Mesenchymal stem cell (in vitro differentiated cells and primary cell): ENCODE measurements at regions not wholly inside any gene's neighbourhood (a gene's known extent, or its start where the extent isn't known, plus 50 kb on each side); places are given as distances from the start of the nearest gene placed in this dataset.
"Not testable (repeated sequence)": the region's sequence is repeated elsewhere in the genome, so short reads cannot be mapped to it uniquely, and the experiment has no call there.

Experiments
- DNase-seq: peaks from one replicate; pipeline ENCODE4 v3.0.0-alpha.2; 2013
- H2AFZ ChIP-seq: one replicate; pipeline ENCODE4 v1.6.1; 2013; ENCODE audit warnings: low read depth, mild to moderate bottlenecking, control low read depth, inconsistent platforms, low read length, moderate library complexity
- H2AK5ac ChIP-seq: 2 replicates; pipeline ENCODE4 v1.6.1; 2013; ENCODE audit warnings: low read length, moderate library complexity, mild to moderate bottlenecking, inconsistent platforms; ENCODE audit not compliant: severe bottlenecking
- H2BK120ac ChIP-seq: one replicate; pipeline ENCODE4 v1.6.1; 2013; ENCODE audit warnings: low read depth, mild to moderate bottlenecking, inconsistent platforms, low read length, moderate library complexity
- H2BK12ac ChIP-seq, 2 experiments: one replicate each; pipeline ENCODE4 v1.6.1; 2013; ENCODE audit warnings: inconsistent platforms in 2 of 2, low read length in 2 of 2, mild to moderate bottlenecking in 2 of 2, moderate library complexity in 2 of 2, control low read depth in 1 of 2
- H2BK15ac ChIP-seq: one replicate; pipeline ENCODE4 v1.6.1; 2013; ENCODE audit warnings: mild to moderate bottlenecking, low read depth, inconsistent platforms; ENCODE audit not compliant: poor library complexity, severe bottlenecking
- H2BK5ac ChIP-seq: 2 replicates; pipeline ENCODE4 v1.6.1; 2013; ENCODE audit warnings: low read depth, mild to moderate bottlenecking, low read length, control low read depth, inconsistent platforms; ENCODE audit not compliant: poor library complexity, severe bottlenecking
- H3K14ac ChIP-seq, 2 experiments: one replicate each; pipeline ENCODE4 v1.6.1; 2013; ENCODE audit warnings: inconsistent platforms in 2 of 2, low read length in 2 of 2, control low read depth in 1 of 2, mild to moderate bottlenecking in 1 of 2, moderate library complexity in 1 of 2
- H3K18ac ChIP-seq, 2 experiments: one replicate each; pipeline ENCODE4 v1.6.1; 2013; ENCODE audit warnings: inconsistent platforms in 2 of 2, low read length in 2 of 2, control low read depth in 1 of 2, low read depth in 1 of 2, mild to moderate bottlenecking in 1 of 2
- H3K23ac ChIP-seq, 2 experiments: one replicate each; pipeline ENCODE4 v1.6.1; 2013; ENCODE audit warnings: inconsistent platforms in 2 of 2, low read length in 2 of 2, mild to moderate bottlenecking in 2 of 2, moderate library complexity in 2 of 2, control low read depth in 1 of 2
- H3K27ac ChIP-seq: 2 replicates; pipeline ENCODE4 v1.5.1; 2013; ENCODE audit warnings: mild to moderate bottlenecking, moderate library complexity, low read length, control low read depth, inconsistent platforms; ENCODE audit not compliant: poor library complexity, severe bottlenecking
- H3K27me3 ChIP-seq, 2 experiments: 2 replicates each; pipeline versions ENCODE4 v1.6.1 to v1.7.0; 2013; ENCODE audit warnings: low read length in 2 of 2, mild to moderate bottlenecking in 2 of 2, moderate library complexity in 2 of 2, control low read depth in 1 of 2, inconsistent platforms in 1 of 2; ENCODE audit not compliant: control insufficient read depth in 1 of 2, insufficient read depth in 1 of 2
- H3K36me3 ChIP-seq, 2 experiments: 2 replicates each; pipeline versions ENCODE4 v1.6.1 to v1.7.0; 2013; ENCODE audit warnings: low read length in 2 of 2, control low read depth in 1 of 2, inconsistent platforms in 1 of 2, low read depth in 1 of 2, mild to moderate bottlenecking in 1 of 2; ENCODE audit not compliant: insufficient read depth in 2 of 2, control insufficient read depth in 1 of 2
- H3K4ac ChIP-seq, 2 experiments: one replicate each; pipeline ENCODE4 v1.6.1; 2013; ENCODE audit warnings: inconsistent platforms in 2 of 2, low read length in 2 of 2, mild to moderate bottlenecking in 2 of 2, moderate library complexity in 2 of 2, control low read depth in 1 of 2, low read depth in 1 of 2
- H3K4me1 ChIP-seq: 2 replicates; pipeline ENCODE4 v1.6.1; 2013; ENCODE audit warnings: low read depth, low read length, control low read depth; ENCODE audit not compliant: control insufficient read depth, insufficient read depth
- H3K4me2 ChIP-seq: 2 replicates; pipeline ENCODE4 v1.6.1; 2013; ENCODE audit warnings: low read length, mild to moderate bottlenecking, inconsistent platforms; ENCODE audit not compliant: poor library complexity, severe bottlenecking
- H3K4me3 ChIP-seq, 2 experiments: 2 replicates each; pipeline versions ENCODE4 v1.5.1 to v1.7.0; 2013; ENCODE audit warnings: low read length in 2 of 2, mild to moderate bottlenecking in 2 of 2, control low read depth in 1 of 2, low read depth in 1 of 2; ENCODE audit not compliant: insufficient read depth in 1 of 2
- H3K79me1 ChIP-seq: replicated peaks from 2 replicates; pipeline ENCODE4 v1.6.1; 2013; ENCODE audit warnings: mild to moderate bottlenecking, control low read depth, low read length, inconsistent platforms; ENCODE audit not compliant: poor library complexity, severe bottlenecking
- H3K9ac ChIP-seq: 2 replicates; pipeline ENCODE4 v1.7.0; 2013; ENCODE audit warnings: mild to moderate bottlenecking, low read length, moderate library complexity
- H3K9me3 ChIP-seq: 2 replicates; pipeline ENCODE4 v1.7.0; 2013; ENCODE audit warnings: mild to moderate bottlenecking, low read length; ENCODE audit not compliant: control insufficient read depth
- H4K8ac ChIP-seq: one replicate; pipeline ENCODE4 v1.6.1; 2013; ENCODE audit warnings: inconsistent platforms, mild to moderate bottlenecking, low read length, moderate library complexity
- H4K91ac ChIP-seq: one replicate; pipeline ENCODE4 v1.6.1; 2013; ENCODE audit warnings: mild to moderate bottlenecking, low read length, inconsistent platforms
- WGBS: methylation state at CpG from one replicate; pipeline ENCODE4 v1.1.7; 2013; ENCODE audit warnings: mixed read lengths; 5-methylcytosine and 5-hydroxymethylcytosine counted together

- no peak overlapping the region for H2AK5ac ChIP-seq
- H3K4me2 ChIP-seq = no peak overlapping the region
- no peak overlapping the region for H3K18ac ChIP-seq
- no peak overlapping the region for H4K8ac ChIP-seq
- H3K9me3 ChIP-seq = no peaks in the 10 kb centered on the region
- no peak overlapping the region for H2BK120ac ChIP-seq
- WGBS = 82% methylated on average over 5 of the region's 6 CpGs
- H3K4ac ChIP-seq = no peak overlapping the region
- H3K27ac ChIP-seq = no peak overlapping the region
- no peaks in the 10 kb centered on the region for H3K4me1 ChIP-seq
- no peak overlapping the region for H2BK15ac ChIP-seq
- no peak overlapping the region for H3K9ac ChIP-seq
- H3K23ac ChIP-seq = no peak overlapping the region
- no peak overlapping the region for H3K14ac ChIP-seq
- H2BK12ac ChIP-seq = no peak overlapping the region
- H3K4me3 ChIP-seq = no peak overlapping the region
- no peak overlapping the region for H2AFZ ChIP-seq
- no peak overlapping the region for H2BK5ac ChIP-seq
- no peak overlapping the region for H4K91ac ChIP-seq
- H3K36me3 ChIP-seq = no peaks in the 10 kb centered on the region
- DNase-seq = no peak
- H3K79me1 ChIP-seq = no peaks in the 10 kb centered on the region
- peaks cover 0 to 56% of the 10 kb centered on the region in 2 experiments for H3K27me3 ChIP-seq
These were observed 408.9 kb downstream of the MED13L start for GRCh38 chr12:115868624-115869023.

- H3K4me1 ChIP-seq = no peaks in the 10 kb centered on the region
- H3K27ac ChIP-seq = no peak overlapping the region
- H3K36me3 ChIP-seq = no peaks in the 10 kb centered on the region
- H3K79me1 ChIP-seq = no peaks in the 10 kb centered on the region
- DNase-seq = no peak
- H3K4me3 ChIP-seq = no peak overlapping the region
- no peak overlapping the region for H3K4ac ChIP-seq
- H2BK15ac ChIP-seq = no peak overlapping the region
- no peak overlapping the region for H2AK5ac ChIP-seq
- no peak overlapping the region for H4K91ac ChIP-seq
- no peak overlapping the region for H2BK12ac ChIP-seq
- no peak overlapping the region for H3K23ac ChIP-seq
- no peak overlapping the region for H3K18ac ChIP-seq
- no peak overlapping the region for H3K14ac ChIP-seq
- H3K9ac ChIP-seq = no peak overlapping the region
- H2BK5ac ChIP-seq = no peak overlapping the region
- no peak overlapping the region for H2AFZ ChIP-seq
- no peak overlapping the region for H2BK120ac ChIP-seq
- H4K8ac ChIP-seq = no peak overlapping the region
- no peaks in the 10 kb centered on the region for H3K9me3 ChIP-seq
- peaks cover 0 to 53% of the 10 kb centered on the region in 2 experiments for H3K27me3 ChIP-seq
- no peak overlapping the region for H3K4me2 ChIP-seq
- 92% methylated on average over 4 of the region's 4 CpGs for WGBS
These were observed 409.6 kb downstream of the MED13L start for GRCh38 chr12:115867854-115868253.

GRCh38 chr12:115866909-115867525 is 410.5 kb downstream of the MED13L start:
- Histone ChIP-seq H2BK12ac (no peak overlapping the region), H3K9me3 (no peaks in the 10 kb centered on the region), H3K9ac (no peak overlapping the region), H4K8ac (no peak overlapping the region), H3K4me1 (no peaks in the 10 kb centered on the region), H3K27me3 (peaks cover 0 to 45% of the 10 kb centered on the region in 2 experiments), H3K14ac (no peak overlapping the region), H3K27ac (no peak overlapping the region), H4K91ac (no peak overlapping the region), H3K79me1 (no peaks in the 10 kb centered on the region), H2AFZ (no peak overlapping the region), H3K4me2 (no peak overlapping the region), H2BK15ac (no peak overlapping the region), H2AK5ac (no peak overlapping the region), H3K18ac (no peak overlapping the region), H3K4me3 (no peak overlapping the region), H2BK5ac (no peak overlapping the region), H3K23ac (no peak overlapping the region), H3K36me3 (no peaks in the 10 kb centered on the region), H3K4ac (no peak overlapping the region), H2BK120ac (no peak overlapping the region)
- WGBS = 84% methylated on average over 6 of the region's 6 CpGs
- DNase-seq = no peak

- not testable (repeated sequence) for H2BK15ac ChIP-seq, H2BK120ac ChIP-seq, H3K9ac ChIP-seq, H2AK5ac ChIP-seq, H4K91ac ChIP-seq, H3K14ac ChIP-seq, H4K8ac ChIP-seq, H3K4me1 ChIP-seq, H2AFZ ChIP-seq, H3K79me1 ChIP-seq, H3K23ac ChIP-seq, H3K18ac ChIP-seq, H3K4me2 ChIP-seq, H2BK5ac ChIP-seq, H3K9me3 ChIP-seq, H3K4ac ChIP-seq, H3K4me3 ChIP-seq, DNase-seq, H2BK12ac ChIP-seq, H3K36me3 ChIP-seq, H3K27ac ChIP-seq
- H3K27me3 ChIP-seq = peaks cover 0 to 46% of the 10 kb centered on the region in 2 experiments
- 60% methylated on average over 1 of the region's 3 CpGs for WGBS
These were observed 411.2 kb downstream of the MED13L start for GRCh38 chr12:115866281-115866680.
